Activated naive CD8-positive, alpha-beta T cell treated with anti-CD3 and anti-CD28 coated beads, Interleukin-2, amount 50 U/mL, for 16 hours (primary cell): ENCODE measurements at regions not wholly inside any gene's neighbourhood (a gene's known extent, or its start where the extent isn't known, plus 50 kb on each side); places are given as distances from the start of the nearest gene placed in this dataset.

Source experiments
- DNase-seq: peaks from one replicate; pipeline ENCODE4 v3.0.0-alpha.2; 2020; ENCODE audit warnings: low read depth, low spot score

DNA sequence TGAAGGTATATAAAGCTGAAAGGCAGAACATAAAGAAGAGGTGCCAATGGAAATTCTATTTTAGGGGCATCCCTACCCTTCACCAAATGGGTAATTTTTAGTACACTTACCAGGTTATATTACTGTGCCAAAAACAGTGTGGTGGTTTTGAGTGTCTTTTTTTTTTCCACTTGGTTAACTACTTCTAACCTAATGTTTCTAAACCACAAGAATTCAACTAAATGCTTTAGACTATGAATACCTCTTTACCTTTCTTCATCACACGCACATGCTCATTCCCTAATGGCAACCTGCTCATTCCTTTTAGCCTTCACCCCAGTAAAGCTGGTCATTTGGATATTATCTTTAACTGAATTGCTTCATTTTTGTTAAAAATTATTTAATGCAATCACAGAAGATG is 215.6 kb downstream of the PIK3R1 start:
- no peak for DNase-seq

DNA sequence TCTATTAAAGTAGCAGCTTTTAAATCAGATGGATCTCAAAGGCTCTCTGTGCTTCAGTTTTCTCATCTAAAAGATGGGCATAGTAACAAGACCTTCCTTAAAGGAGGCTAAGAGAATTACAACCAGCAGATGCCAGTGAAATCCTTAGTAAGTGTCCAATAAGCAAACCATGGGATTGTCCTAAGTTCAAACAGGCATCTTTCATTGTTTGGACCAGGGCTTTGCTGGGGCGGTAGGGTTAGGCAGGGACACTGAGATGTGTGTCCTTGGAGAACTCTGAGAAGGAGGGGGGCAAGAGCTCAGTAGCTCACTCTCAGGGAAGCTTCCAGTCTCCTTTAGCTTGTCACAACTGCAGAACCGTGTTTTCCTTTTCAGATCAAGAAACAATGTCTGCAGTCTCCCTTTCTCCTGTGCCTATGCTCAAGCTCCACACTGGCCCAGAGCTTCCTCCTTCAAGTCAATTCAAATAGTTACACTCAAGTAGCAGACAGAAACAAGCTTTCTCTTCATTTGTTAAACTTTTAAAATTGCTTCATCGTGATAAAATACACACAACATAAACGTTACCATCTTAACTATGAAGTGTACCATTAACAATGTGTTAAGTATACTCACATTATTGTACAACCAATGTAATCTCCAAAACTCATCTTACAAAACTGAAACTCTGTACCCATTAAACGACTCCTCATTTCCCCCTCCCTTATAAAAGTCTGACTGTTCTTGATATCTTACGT is 216.2 kb downstream of the PIK3R1 start:
- DNase-seq, result no peak

DNA sequence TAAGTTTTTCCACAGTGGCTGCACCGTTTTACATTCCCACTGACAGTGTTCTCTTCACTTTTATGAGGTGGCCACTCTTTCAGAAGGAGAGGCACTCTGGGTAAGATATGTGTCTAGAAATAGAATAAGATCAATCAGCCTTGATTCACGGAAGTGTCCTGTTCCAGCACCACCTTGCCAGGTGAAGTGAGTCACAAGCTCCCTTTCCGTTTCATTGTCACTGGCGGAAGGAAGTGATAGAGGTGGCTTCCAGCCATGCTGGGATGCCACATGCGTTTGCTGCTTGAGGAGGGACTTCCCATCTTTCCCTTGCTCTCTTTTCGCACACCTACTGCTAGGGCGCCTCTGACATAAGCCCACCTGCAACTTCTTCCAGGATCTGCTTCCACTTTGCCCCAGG is 217.1 kb downstream of the PIK3R1 start:
- no peak for DNase-seq

DNA sequence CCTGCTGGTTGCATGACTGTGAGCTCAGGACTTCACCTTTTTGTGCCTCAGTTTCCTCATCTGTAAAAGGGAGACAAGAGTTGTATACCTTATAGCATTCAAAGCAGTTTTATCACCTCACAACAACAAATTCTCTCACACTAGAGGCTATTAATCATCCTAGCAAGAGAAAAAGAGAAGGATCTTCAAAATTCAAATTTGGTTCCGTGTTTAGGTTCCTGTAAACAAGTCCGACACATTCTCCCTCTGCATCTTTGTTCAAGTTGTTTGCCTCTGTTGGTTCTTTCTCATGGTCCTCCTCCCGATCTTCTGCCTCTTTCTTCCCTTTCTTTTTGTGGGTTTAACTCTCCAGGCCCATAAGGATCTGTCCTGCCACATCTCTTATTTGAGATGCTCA is 218.0 kb downstream of the PIK3R1 start:
- no peak for DNase-seq

DNA sequence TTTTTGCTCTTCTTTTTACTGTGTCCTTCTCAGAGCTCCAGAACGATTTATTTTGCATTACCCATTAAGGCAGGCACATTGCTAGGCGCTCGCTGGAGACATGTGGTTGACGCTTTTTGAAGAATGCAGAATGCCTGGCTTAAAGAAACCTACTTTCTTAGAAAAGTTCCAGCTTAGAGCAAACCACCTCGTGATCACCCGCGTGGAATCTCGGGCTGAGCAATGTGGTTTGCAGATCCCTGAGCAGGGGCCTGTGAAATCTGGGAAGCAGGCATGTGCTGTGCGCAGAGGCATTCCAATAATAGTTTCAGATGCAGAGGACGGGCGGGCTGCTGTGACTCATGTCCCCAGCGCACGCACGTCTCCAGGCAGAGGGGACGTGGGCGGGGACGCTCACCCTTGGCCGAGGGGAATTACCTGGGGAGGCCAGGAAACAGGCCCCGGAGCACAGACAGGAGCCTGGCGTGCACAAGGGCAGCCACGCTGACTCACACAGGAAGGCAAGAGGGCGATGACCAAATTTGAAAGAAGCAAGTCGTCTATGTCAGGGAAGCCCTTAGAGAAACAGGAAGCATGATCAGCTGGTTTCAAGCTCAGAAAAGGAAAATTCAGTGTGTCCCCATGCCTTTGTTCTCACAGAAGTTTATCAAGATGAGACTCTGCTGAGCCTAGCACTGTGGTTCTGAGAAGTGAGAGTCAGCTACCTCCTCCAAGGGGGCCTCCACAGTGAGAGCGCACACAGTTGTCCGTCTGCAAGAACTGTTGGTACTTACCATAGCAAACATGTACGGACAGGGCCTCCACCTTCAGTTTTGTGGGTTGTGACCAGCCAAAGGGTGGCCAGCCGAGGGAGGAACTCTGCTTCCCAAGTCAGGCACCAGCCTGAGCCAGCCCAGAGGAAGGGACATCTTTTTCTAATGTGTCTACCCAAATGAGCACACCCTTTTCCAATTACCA is 218.6 kb downstream of the PIK3R1 start:
- peak; percentile 93 for DNase-seq

DNA sequence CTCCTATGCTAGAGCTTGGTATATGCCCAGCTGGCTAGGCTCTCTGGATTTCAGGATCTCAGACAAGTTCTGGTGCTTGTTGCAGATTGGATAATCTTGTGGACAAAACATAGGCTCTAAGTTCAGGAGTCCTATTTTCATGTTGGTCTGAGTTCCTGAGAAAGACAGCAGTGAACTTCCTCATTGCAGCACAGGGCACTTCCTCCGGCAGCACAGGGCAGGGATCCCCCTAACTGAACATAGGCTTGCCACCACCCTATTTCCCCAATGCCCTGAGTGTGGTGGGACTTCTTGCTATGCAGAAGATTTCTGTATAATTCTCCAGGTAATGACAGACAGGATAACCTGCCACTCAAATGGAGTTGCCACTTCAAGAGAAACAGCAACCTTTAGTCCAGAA is 220.1 kb downstream of the PIK3R1 start:
- DNase-seq, result no peak

DNA sequence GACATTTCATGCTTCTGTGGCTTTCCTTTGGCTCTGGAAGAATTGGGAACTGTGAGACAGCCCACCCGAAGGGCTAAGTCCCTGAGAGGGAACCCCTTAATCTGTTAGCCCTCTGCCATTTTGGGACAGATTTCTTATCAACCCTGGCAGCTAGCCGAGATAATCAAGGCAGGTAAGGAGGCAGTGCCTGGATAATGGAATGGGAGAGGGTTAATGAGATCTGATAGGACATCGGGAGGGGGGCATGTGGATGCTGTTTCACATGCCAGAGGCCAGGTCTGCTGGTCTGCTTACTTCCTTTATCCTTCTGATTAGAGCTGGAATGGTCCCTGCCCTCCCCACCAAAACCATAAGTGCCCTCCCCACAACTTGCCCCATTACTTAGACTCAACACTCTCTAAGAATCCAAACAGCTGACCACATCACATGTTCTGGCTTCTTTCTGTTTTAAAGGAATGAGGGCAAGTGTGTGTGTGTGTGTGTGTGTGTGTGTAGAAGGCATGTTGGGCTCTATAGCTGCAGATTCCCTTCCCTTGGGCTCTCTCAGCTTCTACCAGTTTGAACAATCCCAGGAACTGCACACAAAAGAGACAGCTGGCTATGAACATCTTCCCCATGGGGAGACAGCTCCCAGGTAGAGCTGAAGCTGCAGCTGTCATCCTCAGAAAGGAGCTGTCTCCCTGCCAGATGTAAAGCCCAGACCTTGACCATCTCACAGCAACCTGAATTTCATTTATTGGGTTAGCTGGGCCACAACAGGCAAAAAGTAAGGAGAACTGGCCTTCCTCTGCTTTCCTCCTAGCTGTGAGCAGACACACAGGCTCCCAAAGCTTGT is 221.3 kb downstream of the PIK3R1 start:
- DNase-seq, result no peak

DNA sequence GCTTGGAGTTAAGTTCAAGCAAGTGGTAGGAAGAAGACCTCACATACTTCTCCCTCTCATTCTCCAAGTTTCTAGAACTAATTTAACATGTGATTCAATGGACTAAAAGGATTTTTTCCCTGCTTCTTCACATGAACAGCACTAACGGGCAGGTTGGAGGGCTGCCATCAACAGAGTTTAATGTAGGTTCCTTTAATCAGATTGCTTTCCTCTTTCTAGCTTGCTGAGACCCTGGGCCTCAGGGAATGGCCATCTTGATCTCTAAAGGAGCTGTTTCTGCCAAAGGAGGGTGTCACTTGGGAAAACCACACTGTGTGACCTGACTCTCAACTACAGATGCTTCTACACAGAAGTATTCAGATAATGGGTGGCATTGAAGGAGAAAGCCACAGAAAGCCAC is 223.3 kb downstream of the PIK3R1 start:
- DNase-seq, result no peak

DNA sequence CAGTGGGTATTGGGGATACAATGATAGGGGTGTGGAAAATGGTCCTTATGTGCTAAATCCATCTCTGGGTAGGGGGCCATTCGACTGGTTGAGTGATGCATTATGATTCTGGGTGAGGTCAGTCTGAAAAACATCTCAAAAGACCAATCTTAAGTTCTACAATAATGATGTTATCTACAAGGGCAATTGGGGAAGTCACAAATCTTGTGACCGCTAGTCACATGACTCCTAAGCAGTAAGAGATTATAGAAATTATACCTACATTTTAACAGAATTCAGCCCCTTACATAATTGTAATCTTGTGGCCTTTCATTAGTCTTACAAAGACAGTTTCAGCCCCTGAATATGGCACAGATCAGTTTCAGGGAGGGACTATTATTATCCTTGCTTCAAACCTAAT is 224.7 kb downstream of the PIK3R1 start:
- no peak for DNase-seq

DNA sequence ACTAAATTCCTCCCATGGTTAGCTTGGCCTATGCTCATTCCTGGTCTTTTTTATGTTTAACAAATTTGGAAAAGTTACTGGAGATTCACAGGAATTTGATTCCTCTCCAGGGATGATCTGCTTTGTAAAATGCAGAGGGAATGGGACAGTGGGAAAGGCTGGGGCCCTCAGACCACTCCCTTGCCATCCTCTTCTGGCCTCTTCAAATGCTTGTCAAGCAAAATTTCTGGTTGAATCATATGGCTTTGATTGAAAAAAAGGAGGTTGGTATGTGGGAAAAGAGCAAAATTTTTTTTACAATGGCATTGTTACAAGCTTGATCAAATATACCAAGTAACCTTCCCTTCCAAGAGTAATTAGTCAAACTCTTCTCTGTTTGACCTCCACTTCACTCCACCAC is 225.1 kb downstream of the PIK3R1 start:
- DNase-seq, result no peak

DNA sequence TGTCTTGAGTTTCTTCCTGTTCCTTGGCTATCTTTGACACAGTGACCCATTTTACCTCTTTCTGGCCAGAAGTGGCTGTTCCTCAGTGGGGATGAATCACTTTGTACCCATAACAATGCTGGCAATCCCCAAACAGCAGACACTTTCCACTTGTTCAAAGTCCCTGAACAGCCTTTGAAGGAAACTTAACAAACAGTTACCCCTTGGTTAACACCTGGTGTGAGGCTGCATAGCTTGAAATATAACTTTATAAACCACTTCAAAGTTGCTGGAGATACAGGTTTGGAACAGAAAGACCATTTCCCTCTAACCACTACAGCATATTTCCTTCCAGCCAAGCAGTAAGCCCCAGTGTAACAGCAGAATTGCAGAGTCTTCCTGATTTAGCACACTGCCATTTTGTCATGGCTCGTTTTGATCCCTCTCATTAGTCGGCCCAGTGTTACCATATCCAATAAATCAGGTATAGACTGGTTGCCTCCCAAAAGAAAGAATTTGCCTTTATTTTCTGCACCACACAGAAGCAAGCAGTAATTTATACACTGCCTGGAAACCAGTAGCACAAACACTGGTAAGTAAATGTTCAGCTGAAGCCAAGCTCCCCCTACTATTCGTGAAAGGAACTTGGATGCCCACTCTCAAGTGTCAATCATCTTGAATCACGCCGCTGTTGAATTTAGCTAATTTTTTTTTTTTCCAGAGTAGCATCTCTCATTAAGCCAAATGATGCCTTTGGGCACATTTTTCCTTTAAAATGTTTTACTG is 225.9 kb downstream of the PIK3R1 start:
- no peak for DNase-seq

DNA sequence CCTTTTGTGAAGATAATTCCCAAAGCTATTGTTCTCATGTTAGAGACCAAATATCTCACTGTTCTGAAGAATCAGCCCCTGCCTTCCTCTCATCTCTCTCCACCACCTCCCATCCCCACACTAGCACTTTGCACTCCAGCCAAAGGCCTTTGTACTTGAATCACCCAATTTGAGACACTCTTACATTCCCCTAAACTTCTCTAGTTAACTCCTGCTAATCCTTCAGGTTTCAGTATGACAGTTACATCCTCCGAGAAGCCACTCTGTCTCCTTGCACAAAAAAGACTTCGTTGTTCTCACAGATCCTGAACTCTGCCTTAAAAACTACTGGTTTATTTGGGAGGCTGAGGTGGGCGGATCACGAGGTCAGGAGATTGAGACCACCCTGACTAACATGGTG is 227.5 kb downstream of the PIK3R1 start:
- no peak for DNase-seq

DNA sequence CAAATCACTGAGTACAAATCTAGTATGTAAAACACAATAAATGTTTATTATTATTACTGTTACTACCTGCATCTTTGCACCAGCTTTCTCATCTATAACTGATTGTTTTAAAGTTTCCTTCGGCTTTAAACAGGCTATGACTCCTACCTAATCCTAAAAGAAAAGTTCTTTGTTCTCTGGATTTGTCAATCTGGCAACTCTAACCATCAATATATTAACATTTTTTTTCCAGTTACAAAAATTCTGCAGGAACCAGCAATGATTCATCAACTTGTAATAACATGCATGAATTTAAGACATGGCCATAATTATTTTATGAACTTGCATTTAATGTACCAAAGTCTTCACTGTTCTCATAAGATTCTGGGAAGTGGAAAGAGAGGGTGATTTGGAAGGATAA is 228.5 kb downstream of the PIK3R1 start:
- no peak for DNase-seq

DNA sequence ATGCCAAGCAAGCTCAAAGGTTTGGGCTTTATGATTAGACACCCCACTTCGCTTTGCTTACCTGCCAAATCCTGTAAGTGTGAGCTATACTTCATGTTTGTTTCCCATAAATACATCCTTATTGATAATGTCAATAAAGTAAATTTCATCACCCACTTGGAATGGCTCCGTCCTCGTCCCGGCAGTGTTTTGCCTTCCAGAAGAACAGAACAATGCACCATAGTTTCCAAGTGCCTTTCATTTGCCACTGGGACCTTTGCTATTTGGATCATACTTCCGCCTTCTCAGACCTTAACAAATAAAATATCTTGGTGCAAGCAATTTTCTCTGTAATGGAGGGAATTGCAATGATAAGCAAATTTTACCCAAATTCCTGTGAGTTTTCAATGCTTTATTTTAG is 229.3 kb downstream of the PIK3R1 start:
- DNase-seq, result no peak

DNA sequence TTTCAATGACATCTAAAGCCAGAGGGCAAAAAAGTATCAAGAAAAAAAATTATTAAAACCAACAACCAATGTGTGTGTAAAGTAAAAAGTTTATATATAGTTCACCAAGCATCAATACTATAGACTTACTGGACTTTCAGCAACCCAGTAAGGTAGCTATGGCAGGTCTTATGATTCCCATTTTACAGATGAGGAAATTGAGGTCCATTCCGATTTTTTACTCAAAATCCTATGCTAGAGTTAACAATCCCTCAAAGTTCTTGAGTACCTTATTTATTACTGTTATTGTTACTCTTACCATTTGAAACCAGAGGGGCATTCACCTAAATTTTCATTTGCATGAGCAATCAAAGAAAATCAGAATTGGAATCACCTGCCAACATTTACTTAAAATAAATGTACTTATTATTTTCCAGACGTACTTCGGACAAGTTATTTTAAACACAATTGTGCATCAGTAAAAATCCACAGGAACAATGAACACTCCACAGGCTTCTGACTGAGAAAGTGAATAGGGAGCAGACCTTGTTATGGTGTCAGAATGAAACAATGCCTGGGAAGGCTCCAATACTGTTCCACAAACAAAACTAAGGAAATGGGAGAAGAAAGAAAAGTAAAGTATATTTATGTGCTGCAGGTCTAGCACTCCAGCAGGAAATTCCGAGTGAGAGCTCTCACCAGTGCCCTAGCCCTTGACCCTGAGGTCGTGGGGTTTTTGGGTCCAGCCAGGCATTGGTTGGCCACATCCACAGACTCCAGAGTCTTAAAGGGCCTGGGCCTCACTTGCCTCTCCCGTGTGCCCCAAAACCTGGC is 229.9 kb downstream of the PIK3R1 start:
- DNase-seq, result no peak

DNA sequence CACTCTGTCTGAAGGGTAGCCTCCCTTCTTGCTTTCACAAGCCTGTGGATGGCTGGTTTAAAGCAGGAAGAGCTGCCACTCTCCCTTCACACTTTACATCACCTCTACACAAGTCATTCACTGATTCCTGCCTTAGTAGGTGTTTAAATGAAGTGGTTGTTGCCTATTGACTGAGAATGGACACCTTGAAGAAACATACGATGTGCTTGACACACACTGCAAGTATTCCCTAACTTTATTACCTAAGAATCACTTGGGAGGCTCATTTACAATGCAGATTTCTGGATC is 230.5 kb downstream of the PIK3R1 start:
- DNase-seq, result no peak

DNA sequence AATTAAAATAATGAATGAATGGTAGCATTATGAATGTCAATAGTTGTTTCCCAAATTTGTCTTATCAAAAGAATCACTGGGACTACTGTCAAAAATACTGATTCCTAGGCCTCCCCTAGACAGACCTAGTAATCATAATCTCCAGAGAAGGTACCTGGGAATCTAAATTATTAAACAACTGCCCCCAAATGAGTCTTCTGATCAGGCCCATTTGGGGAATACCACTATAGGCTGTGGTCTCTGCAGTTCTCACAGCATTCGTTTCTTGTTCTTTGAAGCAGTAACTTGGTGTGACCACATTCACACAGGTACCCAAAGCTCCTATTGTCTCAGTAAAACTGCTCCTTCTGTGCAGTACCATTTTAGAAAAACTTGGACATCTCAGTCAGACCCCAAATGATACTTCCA is 230.9 kb downstream of the PIK3R1 start:
- DNase-seq, result no peak

DNA sequence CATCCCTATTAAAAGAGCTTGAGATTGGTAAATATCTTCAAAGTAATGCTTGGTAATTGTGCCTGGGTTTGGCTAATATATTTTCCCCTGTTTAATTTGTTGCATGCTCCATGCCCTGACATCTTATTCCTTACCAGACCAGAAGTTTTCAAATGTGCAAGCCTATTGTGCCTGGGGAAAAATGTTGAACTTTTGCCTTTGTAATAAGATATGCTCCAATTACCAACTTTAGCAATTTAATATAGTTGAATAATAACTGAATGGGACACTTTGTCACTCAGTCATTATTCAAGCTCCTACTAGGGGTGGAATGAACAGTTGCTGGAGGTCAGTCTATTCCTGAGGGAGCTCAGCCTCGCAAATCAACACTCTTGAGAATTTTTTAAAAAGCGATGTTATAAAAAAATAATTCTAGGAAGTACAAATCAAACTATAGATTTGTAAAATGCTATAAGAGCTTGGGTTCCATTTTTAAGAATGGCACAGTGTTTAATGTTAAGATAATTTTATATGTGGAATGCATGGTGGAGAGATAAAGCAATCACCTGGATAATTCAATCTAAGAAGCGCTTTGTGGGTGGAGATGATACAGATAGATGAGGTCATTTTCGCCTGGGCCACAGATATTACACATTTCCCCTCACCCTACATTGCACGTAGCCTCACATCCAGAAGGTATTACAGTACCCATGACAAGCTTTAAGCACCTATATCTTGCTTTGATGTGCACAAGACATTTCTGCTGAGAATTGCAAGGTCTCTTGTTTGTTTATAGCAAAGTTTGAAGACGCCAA is 231.8 kb downstream of the PIK3R1 start:
- DNase-seq, result no peak

DNA sequence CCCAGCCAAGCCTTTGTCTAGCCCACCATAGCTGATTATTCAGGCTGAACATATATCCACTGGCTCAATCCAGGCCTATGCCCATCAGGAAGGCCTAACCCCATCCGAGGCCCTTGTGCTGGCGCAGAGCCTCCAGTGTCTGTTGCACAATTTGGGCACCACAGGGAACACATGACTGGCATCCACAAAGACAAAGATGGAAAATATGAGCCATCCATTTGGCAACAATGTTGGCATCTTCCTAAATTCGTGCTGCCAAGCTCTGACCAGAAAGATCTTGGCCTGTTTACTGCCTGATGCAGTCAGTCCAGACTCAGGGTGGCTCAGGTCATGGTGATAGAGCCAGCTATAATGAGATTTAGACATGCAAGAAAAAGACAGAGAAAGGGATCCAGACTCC is 233.8 kb downstream of the PIK3R1 start:
- no peak for DNase-seq
